Right atrium auricular region (tissue), 2 donors: ENCODE measurements at regions not wholly inside any gene's neighbourhood (a gene's known extent, or its start where the extent isn't known, plus 50 kb on each side); places are given as distances from the start of the nearest gene placed in this dataset.

Experiments
- DNase-seq: peaks from one replicate; pipeline ENCODE4 v3.0.0-alpha.2; 2019; ENCODE audit warnings: low spot score
- H3K27ac ChIP-seq, 2 donors: fragments of 200-600 bp; sonication (generic); 1 replicate in 1 of 2; 2 replicates in 1 of 2; pipeline ENCODE4 v1.5.1; 2016 to 2019
- H3K27me3 ChIP-seq, 2 donors: fragments of 200-600 bp; sonication (generic); one replicate each; pipeline versions ENCODE4 v1.5.1 to v1.6.0; 2017 to 2019
- H3K36me3 ChIP-seq: fragments of 200-600 bp; sonication (generic); one replicate; pipeline ENCODE4 v1.5.1; 2016
- H3K4me1 ChIP-seq, 2 donors: fragments of 200-600 bp; sonication (generic); one replicate each; pipeline versions ENCODE4 v1.5.1 to v1.6.0; 2017 to 2019
- H3K4me3 ChIP-seq, 2 donors: fragments of 200-600 bp; sonication (generic); 1 replicate in 1 of 2; 2 replicates in 1 of 2; pipeline ENCODE4 v1.5.1; 2017 to 2019; ENCODE audit warnings: mild to moderate bottlenecking in 1 of 2, moderate library complexity in 1 of 2
- H3K9me3 ChIP-seq, 2 donors: fragments of 200-600 bp; sonication (generic); one replicate each; pipeline ENCODE4 v1.5.1; 2019
- TF ChIP-seq, protein P1 (sequence below), 2 donors: fragments of 200-600 bp; sonication (generic); IDR thresholded peaks; one replicate each; pipeline ENCODE4 v1.5.1; 2019; ENCODE audit warnings: antibody characterized with exemption in 2 of 2

DNA sequence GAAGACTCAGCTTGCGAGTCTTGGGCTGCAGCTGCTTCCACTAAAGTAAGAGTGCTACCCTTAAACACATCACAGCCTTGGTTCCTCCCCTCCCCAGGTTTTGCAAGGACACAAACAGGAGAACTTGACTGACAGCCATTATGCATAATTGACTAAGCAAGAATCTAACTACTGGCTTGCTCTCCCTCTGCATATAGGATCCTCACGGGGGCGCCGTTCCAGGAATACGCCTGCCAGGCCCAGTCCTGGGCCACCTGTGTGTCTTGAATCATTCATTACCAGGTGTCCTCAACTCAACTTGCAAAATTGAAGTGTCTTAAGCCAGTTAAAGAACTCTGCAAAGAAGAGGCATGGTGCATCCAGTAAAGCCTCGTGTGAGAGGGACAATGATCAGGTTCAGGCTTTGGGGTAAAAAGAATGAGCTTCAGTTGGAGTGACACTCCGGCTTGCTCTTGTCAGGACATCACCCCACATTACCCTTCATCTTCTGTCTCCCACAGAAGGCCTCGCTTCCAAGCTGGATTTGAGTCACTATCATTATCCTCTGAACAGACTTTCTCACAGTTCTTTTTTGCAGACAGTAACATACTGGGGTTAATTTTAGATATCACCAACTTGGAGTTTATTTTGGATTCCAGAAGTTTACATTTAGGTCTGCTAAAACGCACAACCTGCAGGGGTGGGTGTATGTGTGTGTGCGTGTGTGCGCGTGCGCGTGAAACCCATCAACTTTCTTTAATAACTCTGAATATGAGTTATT is 273.5 kb upstream of the HS3ST1 start:
- no peak for DNase-seq
- TF ChIP-seq, protein P1, sequence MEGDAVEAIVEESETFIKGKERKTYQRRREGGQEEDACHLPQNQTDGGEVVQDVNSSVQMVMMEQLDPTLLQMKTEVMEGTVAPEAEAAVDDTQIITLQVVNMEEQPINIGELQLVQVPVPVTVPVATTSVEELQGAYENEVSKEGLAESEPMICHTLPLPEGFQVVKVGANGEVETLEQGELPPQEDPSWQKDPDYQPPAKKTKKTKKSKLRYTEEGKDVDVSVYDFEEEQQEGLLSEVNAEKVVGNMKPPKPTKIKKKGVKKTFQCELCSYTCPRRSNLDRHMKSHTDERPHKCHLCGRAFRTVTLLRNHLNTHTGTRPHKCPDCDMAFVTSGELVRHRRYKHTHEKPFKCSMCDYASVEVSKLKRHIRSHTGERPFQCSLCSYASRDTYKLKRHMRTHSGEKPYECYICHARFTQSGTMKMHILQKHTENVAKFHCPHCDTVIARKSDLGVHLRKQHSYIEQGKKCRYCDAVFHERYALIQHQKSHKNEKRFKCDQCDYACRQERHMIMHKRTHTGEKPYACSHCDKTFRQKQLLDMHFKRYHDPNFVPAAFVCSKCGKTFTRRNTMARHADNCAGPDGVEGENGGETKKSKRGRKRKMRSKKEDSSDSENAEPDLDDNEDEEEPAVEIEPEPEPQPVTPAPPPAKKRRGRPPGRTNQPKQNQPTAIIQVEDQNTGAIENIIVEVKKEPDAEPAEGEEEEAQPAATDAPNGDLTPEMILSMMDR (IDR thresholded peaks at IDR 0.05) = no peak
- H3K36me3 ChIP-seq = no peaks in the 10 kb centered on the region
- no peaks in the 10 kb centered on the region for H3K9me3 ChIP-seq
- no peak overlapping the region for H3K27ac ChIP-seq
- H3K4me1 ChIP-seq = peaks cover 0 to 7% of the 10 kb centered on the region in 2 donors
- H3K4me3 ChIP-seq = no peak overlapping the region
- H3K27me3 ChIP-seq = no peaks in the 10 kb centered on the region

DNA sequence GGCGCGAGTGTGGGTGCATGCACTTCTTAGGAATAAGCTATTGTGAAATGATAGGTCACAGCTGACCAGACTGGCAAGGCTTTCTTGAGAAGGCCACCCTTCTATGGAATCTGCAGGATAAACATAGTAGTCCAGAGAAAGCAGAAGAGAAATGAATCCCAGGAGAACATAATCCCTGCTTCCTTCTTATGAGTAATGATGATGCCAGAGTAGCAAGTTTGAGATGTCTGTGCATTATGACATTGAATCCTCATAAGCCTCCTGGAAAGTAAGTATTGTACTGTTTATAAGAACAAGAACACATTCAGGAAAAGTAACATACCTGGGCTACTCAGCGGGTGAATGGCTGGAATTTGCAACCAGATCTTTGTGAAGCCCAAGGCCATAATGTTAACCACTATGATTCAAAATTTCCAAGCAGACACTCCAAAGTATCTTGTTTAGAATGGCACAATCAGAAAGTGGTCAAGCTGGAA is 272.1 kb upstream of the HS3ST1 start:
- Histone ChIP-seq H3K4me3 (no peak overlapping the region), H3K4me1 (peaks cover 0 to 8% of the 10 kb centered on the region in 2 donors), H3K27me3 (no peaks in the 10 kb centered on the region), H3K9me3 (no peaks in the 10 kb centered on the region), H3K27ac (no peak overlapping the region), H3K36me3 (no peaks in the 10 kb centered on the region)
- TF ChIP-seq, protein P1 (IDR thresholded peaks at IDR 0.05) = no peak
- no peak for DNase-seq

DNA sequence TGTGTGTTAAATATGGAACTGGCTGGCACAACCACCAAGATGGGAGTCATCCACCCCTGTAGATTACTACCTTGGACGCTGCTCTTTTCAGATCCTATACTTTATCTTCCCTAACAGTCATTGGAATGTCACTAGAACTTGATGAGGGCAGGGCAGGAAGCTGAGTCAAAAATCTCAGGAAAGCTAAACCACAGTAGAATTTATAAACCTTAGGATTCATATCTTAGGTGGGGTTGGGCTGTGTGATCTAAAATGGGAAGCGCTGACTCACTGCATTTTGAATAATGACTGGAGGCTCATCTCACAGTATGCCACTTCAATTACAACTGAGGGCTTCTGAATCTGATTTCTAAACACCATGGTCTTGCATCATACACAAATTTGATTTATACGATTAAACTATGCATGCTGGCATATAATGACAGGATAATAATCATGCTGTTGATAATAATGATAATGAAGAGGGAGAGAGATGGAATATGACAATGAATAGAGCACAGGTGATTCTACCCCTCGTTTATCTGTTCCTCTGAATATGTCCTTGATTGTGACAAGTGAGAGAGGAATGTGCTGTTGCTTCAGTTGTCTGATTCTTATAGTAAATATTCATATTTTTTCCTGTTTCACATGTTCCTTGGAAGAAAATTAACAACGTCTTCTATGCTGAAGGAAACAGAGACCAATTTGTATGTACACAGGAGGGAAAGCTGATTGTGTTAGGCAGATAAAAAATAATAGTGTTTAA is 270.3 kb upstream of the HS3ST1 start:
- no peak overlapping the region for H3K27ac ChIP-seq
- TF ChIP-seq, protein P1 (IDR thresholded peaks at IDR 0.05) = no peak

DNA sequence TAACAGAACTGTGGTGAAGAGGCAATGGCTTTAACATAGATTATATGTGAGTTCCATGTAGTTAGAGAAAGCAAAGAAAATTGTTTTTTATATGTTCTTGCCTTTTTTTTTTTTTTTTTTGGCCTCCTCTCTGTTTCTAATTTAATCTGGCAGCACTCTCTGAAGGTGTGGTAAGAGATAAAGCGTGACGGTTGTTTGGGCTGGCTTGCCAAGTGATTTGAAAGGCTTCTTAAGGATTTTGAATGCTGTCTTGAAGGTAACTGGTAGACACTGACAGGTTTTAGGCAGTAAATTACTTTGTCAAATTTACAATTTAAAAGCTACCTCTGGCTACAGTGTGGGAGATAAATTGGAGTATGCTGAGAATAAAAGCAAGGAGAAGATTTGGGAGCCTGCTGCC is 269.3 kb upstream of the HS3ST1 start:
- Histone ChIP-seq H3K36me3 (no peaks in the 10 kb centered on the region), H3K27me3 (no peaks in the 10 kb centered on the region), H3K9me3 (peaks cover 0 to 14% of the 10 kb centered on the region in 2 donors), H3K4me3 (no peak overlapping the region), H3K27ac (no peak overlapping the region), H3K4me1 (peaks cover 0 to 8% of the 10 kb centered on the region in 2 donors)
- no peak for DNase-seq
- TF ChIP-seq, protein P1 (IDR thresholded peaks at IDR 0.05) = no peak

More for the DNA sequence above, 270.3 kb upstream of the HS3ST1 start:
- Histone ChIP-seq H3K4me3 (no peak overlapping the region), H3K36me3 (no peaks in the 10 kb centered on the region), H3K27me3 (no peaks in the 10 kb centered on the region), H3K9me3 (peaks cover 0 to 5% of the 10 kb centered on the region in 2 donors), H3K4me1 (peaks cover 0 to 8% of the 10 kb centered on the region in 2 donors)
- no peak for DNase-seq

DNA sequence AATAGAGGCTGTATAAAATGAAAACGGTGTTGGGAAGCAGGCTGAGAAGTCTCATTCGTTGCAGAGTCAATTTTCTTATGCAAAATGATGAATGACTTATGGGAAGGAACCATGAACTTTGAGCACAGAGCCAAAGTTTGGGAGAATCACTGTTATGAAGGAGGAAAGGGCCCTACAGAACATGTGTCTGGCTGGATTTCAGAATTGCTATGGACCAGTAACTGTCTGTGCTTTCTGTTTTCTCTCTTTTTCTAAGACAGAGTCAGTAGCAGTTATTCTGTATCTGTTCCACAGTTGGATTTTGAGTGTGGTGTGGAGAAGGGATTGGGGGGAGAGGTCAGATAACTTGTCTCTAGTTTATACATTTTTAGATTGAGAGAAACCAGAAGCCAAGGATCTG is 265.0 kb upstream of the HS3ST1 start:
- Histone ChIP-seq H3K27me3 (no peaks in the 10 kb centered on the region), H3K9me3 (peaks cover 0 to 17% of the 10 kb centered on the region in 2 donors), H3K27ac (no peak overlapping the region), H3K4me3 (no peak overlapping the region), H3K4me1 (peaks cover 0 to 8% of the 10 kb centered on the region in 2 donors), H3K36me3 (no peaks in the 10 kb centered on the region)
- no peak for DNase-seq
- TF ChIP-seq, protein P1 (IDR thresholded peaks at IDR 0.05) = no peak
